ENCODE measurements at regions not wholly inside any gene's neighbourhood (a gene's known extent, or its start where the extent isn't known, plus 50 kb on each side); places are given as distances from the start of the nearest gene placed in this dataset.

GRCh38 chr3:10764259-10765051 is 51.6 kb upstream of the SLC6A11 start:
- DNase-seq (ENCODE audit: low spot score): peak; percentile 61

- peak; percentile 18 for DNase-seq (ENCODE audit: low spot score)
These were observed 49.9 kb upstream of the SLC6A11 start for GRCh38 chr3:10766049-10766705.
